ENCODE measurements at regions not wholly inside any gene's neighbourhood (a gene's known extent, or its start where the extent isn't known, plus 50 kb on each side); places are given as distances from the start of the nearest gene placed in this dataset.
"Not testable (repeated sequence)": the region's sequence is repeated elsewhere in the genome, so short reads cannot be mapped to it uniquely, and the experiment has no call there.

DNA sequence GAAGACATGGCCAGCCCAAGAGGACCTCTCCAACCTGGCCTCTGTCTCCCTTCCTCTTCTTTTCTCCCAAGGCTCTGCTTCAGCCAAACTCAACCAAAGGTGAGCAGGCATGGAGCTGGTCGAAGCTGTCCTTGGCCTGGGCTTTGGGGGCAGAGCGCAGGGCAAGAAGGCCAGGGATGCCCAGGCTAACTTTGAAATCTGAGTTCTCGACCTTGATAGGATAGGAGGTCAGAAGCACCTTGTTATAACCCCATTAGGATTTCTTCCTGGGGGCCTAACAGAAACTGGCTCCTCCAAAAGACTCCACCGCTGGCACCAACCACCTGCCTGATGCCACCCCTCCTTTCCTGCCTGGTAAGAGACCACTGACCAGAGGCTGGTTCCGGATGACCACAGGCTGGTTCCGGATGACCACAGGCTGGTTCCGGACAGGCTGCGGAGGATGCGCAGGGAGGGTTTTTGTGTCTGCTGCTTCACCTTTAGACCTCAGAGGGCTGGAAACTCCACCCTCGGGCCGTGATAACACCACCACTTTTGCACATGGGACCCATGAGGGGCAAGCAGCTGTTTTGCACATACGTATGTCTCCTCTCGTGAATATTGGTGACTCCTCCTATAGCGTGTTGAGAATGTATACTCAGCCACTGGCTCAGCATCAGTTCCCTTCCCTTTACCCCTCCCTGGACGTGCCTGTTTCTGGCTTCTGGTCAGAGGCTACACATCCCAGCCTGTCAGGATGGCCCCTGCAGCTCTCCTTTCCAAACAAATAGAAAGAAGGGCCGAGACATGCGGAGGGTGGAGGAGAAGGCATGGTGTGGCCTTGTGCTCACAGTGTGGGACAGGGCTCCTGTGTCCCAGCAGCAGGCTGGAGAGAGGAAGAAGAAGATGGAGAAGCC lies 140.1 kb downstream of the DNAJB6 start:
- H3K4me1 ChIP-seq (ENCODE audit: control insufficient read depth in 1 of 2, insufficient read depth in 2 of 2, low read depth in 1 of 2, low read length in 1 of 2): no peaks in the 10 kb centered on the region
- DNase-seq: no peak
- H3K4me2 ChIP-seq: no peak overlapping the region
- no peak overlapping the region for H2AFZ ChIP-seq (ENCODE audit: low read depth)
- H3K27ac ChIP-seq (ENCODE audit: low read depth in 2 of 2, low read length in 1 of 2): no peak overlapping the region
- CTCF ChIA-PET: interaction anchor here (1.5 to 3.3 kb wide), 2 partner anchors 14 to 44 kb away, joined by 3 to 8 read pairs; no protein-coding TSS in a partner anchor
- H3K36me3 ChIP-seq (replicated peaks in 1 of 2; ENCODE audit: control insufficient read depth in 1 of 2, insufficient read depth in 2 of 2, low read length in 1 of 2): no peaks in the 10 kb centered on the region
- POLR2A ChIA-PET: no interaction called here
- H3K4me3 ChIP-seq (ENCODE audit: low read depth in 2 of 2, low read length in 1 of 2): no peak overlapping the region
- H3F3A ChIP-seq (replicated peaks; ENCODE audit: insufficient read depth): peaks cover 3% of the 10 kb centered on the region
- WGBS (ENCODE audit: low lambda C conversion rate): 47% methylated on average over 16 of the region's 17 CpGs
- H4K20me1 ChIP-seq (ENCODE audit: insufficient read depth): no peaks in the 10 kb centered on the region
- H3K79me2 ChIP-seq (ENCODE audit: insufficient read depth): no peaks in the 10 kb centered on the region
- no peaks in the 10 kb centered on the region for H3K27me3 ChIP-seq (ENCODE audit: insufficient read depth)
- H3K9me3 ChIP-seq: peaks cover 5% of the 10 kb centered on the region
- no peak overlapping the region for H3K9ac ChIP-seq
- no peaks in the 10 kb centered on the region for H3K9me2 ChIP-seq
- TF ChIP-seq, protein P1, sequence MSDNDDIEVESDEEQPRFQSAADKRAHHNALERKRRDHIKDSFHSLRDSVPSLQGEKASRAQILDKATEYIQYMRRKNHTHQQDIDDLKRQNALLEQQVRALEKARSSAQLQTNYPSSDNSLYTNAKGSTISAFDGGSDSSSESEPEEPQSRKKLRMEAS (IDR thresholded peaks at IDR 0.05; ENCODE audit: low read depth): no peak
- TF ChIP-seq, protein P2, sequence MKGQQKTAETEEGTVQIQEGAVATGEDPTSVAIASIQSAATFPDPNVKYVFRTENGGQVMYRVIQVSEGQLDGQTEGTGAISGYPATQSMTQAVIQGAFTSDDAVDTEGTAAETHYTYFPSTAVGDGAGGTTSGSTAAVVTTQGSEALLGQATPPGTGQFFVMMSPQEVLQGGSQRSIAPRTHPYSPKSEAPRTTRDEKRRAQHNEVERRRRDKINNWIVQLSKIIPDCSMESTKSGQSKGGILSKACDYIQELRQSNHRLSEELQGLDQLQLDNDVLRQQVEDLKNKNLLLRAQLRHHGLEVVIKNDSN (IDR thresholded peaks at IDR 0.05; ENCODE audit: borderline replicate concordance, low read depth): no peak
- TF ChIP-seq, protein P3, sequence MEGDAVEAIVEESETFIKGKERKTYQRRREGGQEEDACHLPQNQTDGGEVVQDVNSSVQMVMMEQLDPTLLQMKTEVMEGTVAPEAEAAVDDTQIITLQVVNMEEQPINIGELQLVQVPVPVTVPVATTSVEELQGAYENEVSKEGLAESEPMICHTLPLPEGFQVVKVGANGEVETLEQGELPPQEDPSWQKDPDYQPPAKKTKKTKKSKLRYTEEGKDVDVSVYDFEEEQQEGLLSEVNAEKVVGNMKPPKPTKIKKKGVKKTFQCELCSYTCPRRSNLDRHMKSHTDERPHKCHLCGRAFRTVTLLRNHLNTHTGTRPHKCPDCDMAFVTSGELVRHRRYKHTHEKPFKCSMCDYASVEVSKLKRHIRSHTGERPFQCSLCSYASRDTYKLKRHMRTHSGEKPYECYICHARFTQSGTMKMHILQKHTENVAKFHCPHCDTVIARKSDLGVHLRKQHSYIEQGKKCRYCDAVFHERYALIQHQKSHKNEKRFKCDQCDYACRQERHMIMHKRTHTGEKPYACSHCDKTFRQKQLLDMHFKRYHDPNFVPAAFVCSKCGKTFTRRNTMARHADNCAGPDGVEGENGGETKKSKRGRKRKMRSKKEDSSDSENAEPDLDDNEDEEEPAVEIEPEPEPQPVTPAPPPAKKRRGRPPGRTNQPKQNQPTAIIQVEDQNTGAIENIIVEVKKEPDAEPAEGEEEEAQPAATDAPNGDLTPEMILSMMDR (IDR thresholded peaks at IDR 0.05): no peak
- TF ChIP-seq GATA2 (CRISPR knock-in tag; IDR thresholded peaks at IDR 0.05): no peak

DNA sequence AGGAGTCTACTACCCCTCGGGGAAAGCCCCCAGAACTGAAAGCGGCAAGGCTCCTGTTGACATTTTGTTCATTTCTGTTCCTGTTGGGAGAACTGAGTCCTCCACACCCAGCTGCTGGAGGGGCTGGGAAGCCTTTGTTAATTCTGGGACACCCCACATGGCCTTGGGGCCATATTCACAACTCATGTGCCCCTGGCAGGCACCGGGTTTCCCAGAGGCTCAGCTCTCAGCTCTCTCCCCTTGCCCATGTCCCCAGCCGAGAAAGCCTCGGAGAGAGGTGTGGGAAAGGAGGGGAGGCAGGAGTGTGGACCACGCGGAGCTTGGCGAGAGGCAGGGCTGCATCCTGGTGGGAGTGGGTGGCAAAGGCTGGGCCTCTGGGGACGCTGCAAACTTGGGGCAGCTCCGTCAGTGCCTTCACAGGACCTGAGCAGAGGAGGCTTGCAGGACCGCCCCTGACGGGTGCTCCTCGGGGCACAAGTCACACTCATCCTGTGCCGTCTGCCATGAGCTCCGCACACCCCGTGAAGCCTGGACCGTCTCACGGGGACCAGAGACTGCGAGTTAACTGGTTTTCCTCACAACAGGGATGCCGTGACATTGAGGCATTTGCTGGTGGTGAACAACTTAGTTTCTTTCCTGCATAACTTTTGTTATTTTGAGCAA lies 140.9 kb downstream of the DNAJB6 start:
- POLR2A ChIA-PET: no interaction called here

DNA sequence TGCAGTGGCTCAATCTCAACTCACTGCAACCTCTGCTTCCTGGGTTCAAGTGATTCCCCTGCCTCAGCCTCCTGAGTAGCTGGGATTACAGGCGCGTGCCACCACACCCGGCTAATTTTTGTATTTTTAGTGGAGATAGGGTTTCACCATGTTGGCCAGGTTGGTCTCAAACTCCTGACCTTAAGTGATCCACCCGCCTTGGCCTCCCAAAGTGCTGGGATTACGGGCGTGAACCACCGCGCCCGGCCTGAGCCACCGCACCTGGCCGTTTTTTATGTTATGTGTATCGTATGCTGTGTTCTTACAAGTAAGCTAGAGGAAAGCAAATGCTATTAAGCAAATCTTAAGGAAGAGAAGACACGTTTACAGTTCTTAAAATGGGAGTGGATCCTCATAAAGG lies 141.8 kb downstream of the DNAJB6 start:
- POLR2A ChIA-PET, DNase-seq: not testable (repeated sequence)
- 71% methylated on average over 13 of the region's 13 CpGs for WGBS (ENCODE audit: low lambda C conversion rate)

More for the DNA sequence above, 140.9 kb downstream of the DNAJB6 start:
- Histone ChIP-seq H3K9me3 (peaks cover 5% of the 10 kb centered on the region), H3K4me1 (ENCODE audit: control insufficient read depth in 1 of 2, insufficient read depth in 2 of 2, low read depth in 1 of 2, low read length in 1 of 2) (no peaks in the 10 kb centered on the region), H4K20me1 (ENCODE audit: insufficient read depth) (no peaks in the 10 kb centered on the region), H3K27ac (ENCODE audit: low read depth in 2 of 2, low read length in 1 of 2) (no peak overlapping the region), H2AFZ (ENCODE audit: low read depth) (no peak overlapping the region), H3K27me3 (ENCODE audit: insufficient read depth) (no peaks in the 10 kb centered on the region), H3K79me2 (ENCODE audit: insufficient read depth) (no peaks in the 10 kb centered on the region), H3K36me3 (replicated peaks in 1 of 2; ENCODE audit: control insufficient read depth in 1 of 2, insufficient read depth in 2 of 2, low read length in 1 of 2) (no peaks in the 10 kb centered on the region), H3K4me2 (no peak overlapping the region), H3K9me2 (no peaks in the 10 kb centered on the region), H3F3A (replicated peaks; ENCODE audit: insufficient read depth) (peaks cover 5% of the 10 kb centered on the region), H3K9ac (no peak overlapping the region), H3K4me3 (ENCODE audit: low read depth in 2 of 2, low read length in 1 of 2) (no peak overlapping the region)
- no peak for DNase-seq
- CTCF ChIA-PET: interaction anchor here (1.1 kb wide), 1 partner anchor 45 kb away, joined by 4 read pairs; no protein-coding TSS in a partner anchor
- TF ChIP-seq RAD21 (IDR thresholded peaks at IDR 0.05; ENCODE audit: low read length) (no peak), SMC3 (IDR thresholded peaks at IDR 0.05; ENCODE audit: low read depth, low read length) (no peak), JUND (IDR thresholded peaks at IDR 0.05) (no peak), RCOR1 (IDR thresholded peaks at IDR 0.05; ENCODE audit: low read length) (no peak), GABPA (IDR thresholded peaks at IDR 0.05; ENCODE audit: low read depth) (no peak)
- 40% methylated on average over 15 of the region's 20 CpGs for WGBS (ENCODE audit: low lambda C conversion rate)

More for the DNA sequence above, 141.8 kb downstream of the DNAJB6 start:
- not testable (repeated sequence) for H3K9ac ChIP-seq; H3F3A ChIP-seq (replicated peaks; ENCODE audit: insufficient read depth); H3K4me1 ChIP-seq (ENCODE audit: control insufficient read depth in 1 of 2, insufficient read depth in 2 of 2, low read depth in 1 of 2, low read length in 1 of 2); H2AFZ ChIP-seq (ENCODE audit: low read depth); H3K4me2 ChIP-seq; H3K79me2 ChIP-seq (ENCODE audit: insufficient read depth); H3K4me3 ChIP-seq (ENCODE audit: low read depth in 2 of 2, low read length in 1 of 2); H3K9me2 ChIP-seq; H4K20me1 ChIP-seq (ENCODE audit: insufficient read depth); H3K9me3 ChIP-seq; H3K36me3 ChIP-seq (replicated peaks in 1 of 2; ENCODE audit: control insufficient read depth in 1 of 2, insufficient read depth in 2 of 2, low read length in 1 of 2); H3K27me3 ChIP-seq (ENCODE audit: insufficient read depth); H3K27ac ChIP-seq (ENCODE audit: low read depth in 2 of 2, low read length in 1 of 2)
- CTCF ChIA-PET: interaction anchor here (1.1 kb wide), 1 partner anchor 46 kb away, joined by 4 read pairs; no protein-coding TSS in a partner anchor

Data from SK-N-SH (cell line).